ENCODE measurements at regions not wholly inside any gene's neighbourhood (a gene's known extent, or its start where the extent isn't known, plus 50 kb on each side); places are given as distances from the start of the nearest gene placed in this dataset.

- Histone ChIP-seq H3K4me3 (ENCODE audit: low read depth in 2 of 2, low read length in 1 of 2) (no peak overlapping the region), H3K4me1 (ENCODE audit: control insufficient read depth in 1 of 2, insufficient read depth in 2 of 2, low read depth in 1 of 2, low read length in 1 of 2) (peaks cover 0 to 3% of the 10 kb centered on the region in 2 experiments; a peak in 1 of 4 replicates), H3K4me2 (no peak overlapping the region), H3K79me2 (ENCODE audit: insufficient read depth) (no peaks in the 10 kb centered on the region), H3K27ac (ENCODE audit: low read depth in 2 of 2, low read length in 1 of 2) (no peak overlapping the region), H2AFZ (ENCODE audit: low read depth) (no peak overlapping the region), H3K9ac (no peak overlapping the region), H3K9me2 (no peaks in the 10 kb centered on the region), H3K27me3 (ENCODE audit: insufficient read depth) (no peaks in the 10 kb centered on the region), H3K9me3 (no peaks in the 10 kb centered on the region), H3K36me3 (replicated peaks in 1 of 2; ENCODE audit: control insufficient read depth in 1 of 2, insufficient read depth in 2 of 2, low read length in 1 of 2) (no peaks in the 10 kb centered on the region), H3F3A (replicated peaks; ENCODE audit: insufficient read depth) (peaks cover 6% of the 10 kb centered on the region), H4K20me1 (ENCODE audit: insufficient read depth) (no peaks in the 10 kb centered on the region)
- 76% methylated on average over 2 of the region's 2 CpGs for WGBS (ENCODE audit: low lambda C conversion rate)
- TF ChIP-seq TEAD4 (IDR thresholded peaks at IDR 0.05; ENCODE audit: borderline replicate concordance, insufficient read depth) (no peak), MAX (IDR thresholded peaks at IDR 0.05; ENCODE audit: low read depth) (no peak), RFX5 (IDR thresholded peaks at IDR 0.05; ENCODE audit: low read length) (no peak)
- DNase-seq, result no peak
- ChIA-PET CTCF (interaction anchor here (0.8 to 2.7 kb wide), 3 partner anchors 9 to 522 kb away, joined by 3 to 14 read pairs (median 3); no protein-coding TSS in a partner anchor), POLR2A (no interaction called here)
Measured at GRCh38 chr7:41174521-41174920, 528.4 kb downstream of the INHBA start.

GRCh38 chr7:41170466-41170865 is 532.4 kb downstream of the INHBA start:
- Histone ChIP-seq H3K4me1 (ENCODE audit: control insufficient read depth in 1 of 2, insufficient read depth in 2 of 2, low read depth in 1 of 2, low read length in 1 of 2) (peaks cover 0 to 2% of the 10 kb centered on the region in 2 experiments; a peak in 1 of 4 replicates), H3K27ac (ENCODE audit: low read depth in 2 of 2, low read length in 1 of 2) (no peak overlapping the region), H3K4me2 (no peak overlapping the region), H3K9ac (no peak overlapping the region), H3K9me2 (no peaks in the 10 kb centered on the region), H3K36me3 (replicated peaks in 1 of 2; ENCODE audit: control insufficient read depth in 1 of 2, insufficient read depth in 2 of 2, low read length in 1 of 2) (no peaks in the 10 kb centered on the region), H3K9me3 (no peaks in the 10 kb centered on the region), H4K20me1 (ENCODE audit: insufficient read depth) (no peaks in the 10 kb centered on the region), H3F3A (replicated peaks; ENCODE audit: insufficient read depth) (no peaks in the 10 kb centered on the region), H3K27me3 (ENCODE audit: insufficient read depth) (no peaks in the 10 kb centered on the region), H3K79me2 (ENCODE audit: insufficient read depth) (no peaks in the 10 kb centered on the region), H3K4me3 (ENCODE audit: low read depth in 2 of 2, low read length in 1 of 2) (no peak overlapping the region), H2AFZ (ENCODE audit: low read depth) (no peak overlapping the region)
- ChIA-PET CTCF (no interaction called here), POLR2A (no interaction called here)
- WGBS (ENCODE audit: low lambda C conversion rate), result 90% methylated on average over 2 of the region's 2 CpGs
- no peak for DNase-seq
- TF ChIP-seq RXRA (IDR thresholded peaks at IDR 0.05; ENCODE audit: borderline replicate concordance, low read depth) (no peak), MXI1 (IDR thresholded peaks at IDR 0.05; ENCODE audit: low read depth, low read length) (no peak), GABPA (IDR thresholded peaks at IDR 0.05; ENCODE audit: low read depth) (no peak), JUND (IDR thresholded peaks at IDR 0.05) (no peak), MEF2A (IDR thresholded peaks at IDR 0.05; ENCODE audit: borderline replicate concordance, low read depth) (no peak), RFX5 (IDR thresholded peaks at IDR 0.05; ENCODE audit: low read length) (no peak), CTCF (IDR thresholded peaks at IDR 0.05) (no peak), NFIC (IDR thresholded peaks at IDR 0.05; ENCODE audit: borderline replicate concordance) (no peak)

- TF ChIP-seq RCOR1 (IDR thresholded peaks at IDR 0.05; ENCODE audit: low read length) (no peak), EP300 (IDR thresholded peaks at IDR 0.05; ENCODE audit: borderline replicate concordance in 1 of 2, low read depth in 1 of 2, low read length in 1 of 2) (no peak), CTCF (IDR thresholded peaks at IDR 0.05) (no peak), TCF12 (IDR thresholded peaks at IDR 0.05) (no peak), ELF1 (IDR thresholded peaks at IDR 0.05) (no peak), POLR2AphosphoS5 (IDR thresholded peaks at IDR 0.05; ENCODE audit: low read depth, low read length) (no peak), RFX5 (IDR thresholded peaks at IDR 0.05; ENCODE audit: low read length) (no peak)
- Histone ChIP-seq H3K79me2 (ENCODE audit: insufficient read depth) (no peaks in the 10 kb centered on the region), H2AFZ (ENCODE audit: low read depth) (no peak overlapping the region), H3K27ac (ENCODE audit: low read depth in 2 of 2, low read length in 1 of 2) (no peak overlapping the region), H3F3A (replicated peaks; ENCODE audit: insufficient read depth) (no peaks in the 10 kb centered on the region), H3K4me1 (ENCODE audit: control insufficient read depth in 1 of 2, insufficient read depth in 2 of 2, low read depth in 1 of 2, low read length in 1 of 2) (no peaks in the 10 kb centered on the region), H3K9me2 (no peaks in the 10 kb centered on the region), H3K36me3 (replicated peaks in 1 of 2; ENCODE audit: control insufficient read depth in 1 of 2, insufficient read depth in 2 of 2, low read length in 1 of 2) (no peaks in the 10 kb centered on the region), H3K4me3 (ENCODE audit: low read depth in 2 of 2, low read length in 1 of 2) (no peak overlapping the region), H3K27me3 (ENCODE audit: insufficient read depth) (no peaks in the 10 kb centered on the region), H3K9ac (no peak overlapping the region), H3K4me2 (no peak overlapping the region), H3K9me3 (no peaks in the 10 kb centered on the region), H4K20me1 (ENCODE audit: insufficient read depth) (no peaks in the 10 kb centered on the region)
- POLR2A ChIA-PET, result no interaction called here
- CTCF ChIA-PET, result no interaction called here
- WGBS (ENCODE audit: low lambda C conversion rate), result 81% methylated on average over 6 of the region's 6 CpGs
- no peak for DNase-seq
Measured at GRCh38 chr7:41169317-41169716, 533.6 kb downstream of the INHBA start.

All from SK-N-SH (cell line).